GM19467 (cell line): ENCODE measurements at regions not wholly inside any gene's neighbourhood (a gene's known extent, or its start where the extent isn't known, plus 50 kb on each side); places are given as distances from the start of the nearest gene placed in this dataset.
"Not testable (repeated sequence)": the region's sequence is repeated elsewhere in the genome, so short reads cannot be mapped to it uniquely, and the experiment has no call there.

ENCODE experiments used
- ATAC-seq: cut with Tn5 transposase; IDR thresholded peaks from one replicate; pipeline ENCODE4 v1.9.1; 2021; ENCODE audit warnings: mild to moderate bottlenecking, moderate library complexity; ENCODE audit not compliant: unreplicated experiment

GRCh38 chr2:59177748-59178147 lies 936.6 kb upstream of the FANCL start:
- no peak for ATAC-seq

DNA sequence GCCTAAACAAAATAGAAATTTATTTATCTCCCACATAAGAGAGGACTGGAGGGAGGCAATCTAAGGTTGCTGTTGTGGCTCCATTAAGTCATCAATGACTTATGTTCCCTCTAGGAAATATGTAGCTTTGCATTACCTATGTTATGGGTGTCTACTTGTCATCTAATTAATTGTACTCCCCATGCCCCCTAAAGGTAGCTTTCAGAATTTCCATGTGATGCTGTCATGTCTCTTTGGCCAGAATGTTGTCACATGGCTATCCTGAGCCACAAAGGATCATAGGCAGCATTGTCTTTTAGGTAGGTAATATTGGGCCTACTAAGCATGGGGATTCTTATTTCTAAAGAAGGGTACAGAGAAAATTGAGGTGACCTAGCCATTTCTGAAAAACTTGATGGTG lies 935.6 kb upstream of the FANCL start:
- no peak for ATAC-seq

DNA sequence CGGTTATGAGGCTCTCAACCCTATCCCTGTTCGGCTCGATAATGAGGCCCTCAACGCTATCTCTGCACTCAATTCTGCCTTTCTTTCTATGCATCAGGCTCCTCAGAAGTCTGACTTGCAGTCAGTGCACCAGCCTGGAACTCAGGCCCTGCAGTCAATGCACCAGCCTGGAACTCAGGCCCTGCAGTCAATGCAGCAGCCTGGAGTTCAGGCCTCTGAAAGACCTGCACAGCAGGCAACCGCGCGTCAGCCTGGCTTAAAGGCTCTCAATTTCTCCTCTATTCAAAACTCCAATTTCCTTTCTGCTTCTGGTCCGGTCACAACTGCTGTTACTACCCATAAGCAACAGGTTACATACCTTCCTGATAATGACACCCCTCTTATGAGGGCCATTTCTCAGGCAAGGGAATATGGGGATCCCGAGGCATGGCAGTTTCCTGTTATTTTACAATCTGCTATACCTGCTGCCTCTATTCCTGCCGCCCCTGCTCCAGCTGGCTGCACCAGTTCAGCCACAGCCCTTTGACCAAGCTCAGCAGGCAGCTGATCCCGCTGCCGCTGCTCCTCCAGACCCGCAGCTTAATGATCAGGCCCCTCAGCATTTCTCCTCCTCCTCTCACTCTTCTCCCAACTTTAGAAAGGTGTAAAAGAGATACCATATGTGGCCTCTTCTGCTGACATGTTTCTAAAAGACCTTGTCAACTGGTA lies 933.6 kb upstream of the FANCL start:
- ATAC-seq, result no peak

DNA sequence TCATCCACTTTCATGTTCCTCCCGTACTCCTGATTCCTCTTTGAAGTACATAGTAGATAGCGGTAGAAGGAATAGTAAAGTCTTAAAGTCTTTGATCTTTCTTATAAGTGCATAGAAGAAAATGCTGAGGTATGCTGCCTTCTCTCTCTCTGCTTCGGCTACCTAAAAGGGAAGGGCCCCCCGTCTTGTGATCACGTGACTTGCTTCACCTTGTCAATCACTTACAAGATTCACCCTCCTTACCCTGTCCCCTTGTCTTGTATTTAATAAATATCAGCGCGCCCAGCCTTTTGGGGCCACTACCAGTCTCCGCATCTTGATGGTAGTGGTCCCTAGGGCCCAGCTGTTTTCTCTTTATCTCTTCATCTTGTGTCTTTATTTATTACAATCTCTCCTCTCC lies 932.2 kb upstream of the FANCL start:
- no peak for ATAC-seq

DNA sequence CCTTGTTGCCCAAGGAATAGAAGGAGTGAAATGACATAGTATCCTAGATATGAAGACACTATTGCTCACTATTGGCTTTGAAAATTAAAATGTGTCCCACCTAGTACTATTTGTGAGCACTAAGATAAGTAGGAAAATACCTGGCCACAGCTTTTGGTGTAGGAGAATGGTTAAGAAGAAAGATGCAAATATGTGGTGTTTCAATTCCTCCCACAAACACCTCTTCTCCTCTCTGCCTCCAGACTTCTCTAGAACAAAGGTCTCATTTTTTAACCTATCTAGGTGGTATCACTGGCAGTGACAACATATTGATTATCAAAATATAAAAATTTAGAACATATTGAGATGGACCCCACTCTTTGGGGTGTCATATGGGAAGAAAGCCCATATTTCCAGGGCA lies 929.9 kb upstream of the FANCL start:
- ATAC-seq, result no peak

DNA sequence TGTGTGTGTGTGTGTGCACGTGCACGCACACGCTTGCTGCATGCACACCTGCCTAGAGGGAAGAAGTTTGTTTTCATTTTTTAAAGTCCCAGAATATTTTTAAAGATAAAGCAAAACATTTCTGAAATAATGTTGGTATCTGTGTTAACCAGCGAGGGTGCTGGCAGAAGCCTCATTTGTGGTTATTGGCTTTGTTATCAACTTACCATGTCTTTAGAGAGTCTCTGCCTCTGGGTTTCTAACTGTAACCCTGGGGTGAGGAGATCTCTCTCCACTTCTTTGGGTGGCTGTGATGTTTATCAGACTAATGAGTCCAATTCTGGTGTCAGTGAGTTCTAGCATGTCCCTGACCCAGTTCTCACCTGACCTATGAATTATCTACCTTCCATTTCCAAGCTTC lies 927.6 kb upstream of the FANCL start:
- no peak for ATAC-seq

DNA sequence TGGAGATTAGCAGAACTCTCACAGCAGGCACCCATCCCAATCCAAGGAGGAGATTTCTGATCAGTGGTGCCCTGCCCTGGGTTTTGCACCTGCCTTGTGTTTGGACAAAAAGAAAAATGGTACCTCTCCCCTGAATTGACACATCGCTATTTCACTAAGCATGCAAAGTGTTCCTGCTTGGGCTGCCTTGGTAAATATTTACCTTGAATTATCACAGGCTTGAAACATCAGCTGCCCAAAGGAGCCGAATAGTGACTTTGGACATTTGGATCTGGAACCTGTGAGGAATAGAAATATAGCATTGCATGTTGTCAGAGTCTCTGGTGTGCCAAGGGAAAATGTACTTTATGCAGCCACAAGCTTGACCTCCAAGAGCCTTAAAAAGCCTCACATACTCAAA lies 926.4 kb upstream of the FANCL start:
- no peak for ATAC-seq

DNA sequence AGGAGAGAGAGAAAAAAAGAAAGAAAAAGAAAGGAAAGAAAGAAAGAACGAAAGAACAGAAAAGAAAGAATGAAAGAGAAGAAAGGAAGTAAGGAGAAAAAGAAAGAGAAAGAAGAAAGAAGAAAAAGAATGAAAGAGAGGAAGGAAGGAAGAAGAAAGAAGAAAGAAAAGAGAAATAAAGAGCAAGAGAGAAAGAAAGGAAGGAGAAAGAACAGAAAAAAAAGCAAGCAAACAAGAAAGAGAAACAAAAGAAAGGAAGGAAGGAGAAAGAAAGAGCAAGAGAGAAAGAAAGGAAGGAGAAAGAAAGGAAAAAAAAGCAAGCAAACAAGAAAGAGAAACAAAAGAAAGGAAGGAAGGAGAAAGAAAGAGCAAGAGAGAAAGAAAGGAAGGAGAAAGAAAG lies 916.8 kb upstream of the FANCL start:
- ATAC-seq, result not testable (repeated sequence)

- ATAC-seq, result no peak
These were observed 910.7 kb upstream of the FANCL start for GRCh38 chr2:59151805-59152204.

DNA sequence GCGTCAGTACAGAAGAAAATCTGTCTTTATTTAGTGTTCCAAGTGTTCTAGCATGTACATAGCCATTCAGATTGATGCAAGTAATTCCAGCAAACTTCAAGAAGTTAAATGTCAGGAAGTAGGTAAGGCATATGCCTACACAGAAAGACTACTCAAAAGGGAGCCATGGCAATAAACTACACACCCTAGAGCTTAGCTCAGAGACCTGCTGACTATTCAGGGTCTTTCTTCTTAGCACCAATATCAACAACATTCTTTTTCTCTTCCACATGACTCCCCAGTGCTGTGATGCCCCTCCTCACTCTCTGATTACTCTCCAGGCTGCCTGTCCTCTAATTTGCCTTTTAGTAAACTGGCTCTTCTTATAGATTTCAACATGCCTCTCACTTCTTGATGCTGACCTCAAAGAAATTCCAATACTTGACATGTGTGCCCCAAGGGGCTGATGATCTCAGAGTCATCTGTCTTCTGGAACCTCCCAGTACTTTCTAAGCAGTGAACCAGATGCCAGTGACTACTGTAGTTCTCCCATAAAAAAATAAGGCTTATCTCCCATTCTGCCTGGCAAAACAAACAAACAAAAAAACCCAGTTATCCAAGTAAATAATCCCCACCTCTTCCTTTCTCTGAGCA lies 909.2 kb upstream of the FANCL start:
- no peak for ATAC-seq

GRCh38 chr2:59149271-59149670 lies 908.1 kb upstream of the FANCL start:
- no peak for ATAC-seq

DNA sequence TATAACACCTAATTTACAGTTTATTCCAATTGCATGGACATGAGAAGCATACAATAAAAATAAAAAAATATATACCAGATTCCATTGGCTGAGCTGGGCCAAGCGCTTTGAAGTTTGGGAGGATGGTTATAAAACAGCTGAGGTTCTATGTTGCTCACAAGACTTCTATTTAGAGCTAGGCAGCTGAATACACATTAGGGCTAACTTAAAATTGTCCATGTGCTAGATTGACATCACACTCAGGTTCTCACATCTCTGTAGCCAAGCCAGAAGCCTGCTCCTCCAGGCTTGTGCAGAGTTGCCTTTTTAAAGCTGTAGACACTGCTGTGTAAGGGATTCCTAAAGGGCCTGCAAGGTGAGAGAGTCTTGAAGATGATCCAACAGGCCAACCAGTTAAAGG lies 871.1 kb upstream of the FANCL start:
- no peak for ATAC-seq

DNA sequence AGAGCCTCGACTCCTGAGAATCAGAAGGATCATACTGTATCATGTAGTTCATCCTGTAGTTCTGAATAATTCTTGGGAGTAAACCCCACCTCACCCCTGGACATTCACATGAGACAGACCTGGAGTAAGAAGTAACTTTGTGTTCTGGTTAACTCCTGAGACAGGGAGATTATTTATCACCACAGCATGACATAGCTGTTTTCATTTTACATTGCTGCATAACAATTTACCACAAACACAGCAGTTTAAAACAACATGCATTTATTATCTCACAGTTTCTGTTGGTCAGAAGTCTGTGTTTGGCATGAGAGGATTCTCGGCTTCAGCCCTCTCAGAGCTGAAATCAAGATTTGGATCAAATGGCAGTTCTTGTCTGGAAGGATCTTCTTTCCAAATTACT lies 855.8 kb upstream of the FANCL start:
- no peak for ATAC-seq

DNA sequence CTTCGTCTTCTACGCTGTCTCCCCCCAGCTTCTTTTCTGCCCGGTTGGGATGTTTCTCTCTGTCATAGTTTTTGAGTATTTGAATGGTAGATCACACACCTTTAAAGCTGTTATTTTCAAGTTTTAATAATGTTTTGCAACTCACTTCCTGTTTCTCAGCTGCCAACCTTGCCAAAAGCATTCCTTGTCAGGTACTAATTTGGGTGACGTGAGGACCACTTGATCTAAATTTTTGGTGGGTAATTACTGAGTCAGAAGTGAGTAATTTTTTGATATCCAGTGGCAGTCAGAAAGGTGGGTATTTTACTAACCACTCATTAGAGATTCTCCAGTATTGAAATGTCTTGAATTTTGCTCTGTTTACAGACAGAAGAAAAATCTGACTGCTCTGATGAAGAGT lies 852.4 kb upstream of the FANCL start:
- no peak for ATAC-seq

DNA sequence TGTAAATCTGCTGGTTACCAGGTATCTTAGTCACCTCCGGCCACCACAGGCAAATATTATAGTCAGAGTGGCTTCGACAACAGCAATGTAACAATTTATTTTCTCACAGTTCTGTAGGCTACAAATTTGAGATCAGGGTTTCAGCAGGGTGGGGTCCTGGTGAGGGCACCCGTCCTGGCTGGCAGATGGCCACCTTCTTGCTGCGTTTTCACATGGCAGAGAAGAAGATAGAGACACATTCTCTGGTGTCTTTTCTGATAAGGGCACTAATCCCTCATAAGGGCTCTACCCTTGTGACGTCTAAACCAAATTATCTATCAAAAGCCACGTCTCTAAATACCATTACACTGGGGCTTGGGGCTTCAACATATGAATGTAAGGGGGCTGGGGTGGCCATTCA lies 843.2 kb upstream of the FANCL start:
- ATAC-seq, result no peak

DNA sequence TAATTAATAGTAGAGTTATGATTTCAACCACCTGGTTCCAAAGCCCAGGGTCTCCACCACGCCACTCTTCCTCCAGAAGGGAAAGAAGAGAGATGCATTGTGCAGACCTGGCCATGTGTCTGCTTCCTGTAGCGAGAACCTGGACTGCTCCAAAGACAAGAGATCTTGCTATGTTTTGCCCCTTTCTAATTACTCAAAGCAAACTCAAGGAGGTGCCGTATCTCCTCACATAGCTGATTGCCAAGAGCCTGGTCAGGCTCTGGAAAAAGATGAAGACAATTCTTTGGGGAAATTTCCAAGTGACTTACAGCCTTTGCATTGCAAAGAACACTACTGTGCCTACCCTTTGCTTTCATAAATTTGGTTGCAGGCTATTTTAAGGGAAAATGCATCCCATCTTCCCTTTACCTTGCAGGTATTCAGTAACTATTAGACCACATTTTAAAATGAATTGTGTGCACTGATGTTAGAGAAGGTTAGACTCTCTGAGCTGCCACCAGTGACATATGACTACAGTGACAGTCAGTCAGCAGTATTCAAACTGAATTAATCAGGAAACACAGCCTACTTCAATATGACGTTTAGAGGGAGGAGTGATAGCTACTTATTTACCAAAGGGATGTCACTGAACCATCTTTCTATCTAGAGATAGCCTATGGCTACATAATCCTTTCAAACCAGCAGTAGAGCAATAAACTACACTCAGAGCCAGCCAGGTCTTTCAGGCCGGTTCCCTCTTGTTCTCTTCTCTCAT lies 842.1 kb upstream of the FANCL start:
- no peak for ATAC-seq

- no peak for ATAC-seq
These were observed 841.5 kb upstream of the FANCL start for GRCh38 chr2:59082657-59083056.

DNA sequence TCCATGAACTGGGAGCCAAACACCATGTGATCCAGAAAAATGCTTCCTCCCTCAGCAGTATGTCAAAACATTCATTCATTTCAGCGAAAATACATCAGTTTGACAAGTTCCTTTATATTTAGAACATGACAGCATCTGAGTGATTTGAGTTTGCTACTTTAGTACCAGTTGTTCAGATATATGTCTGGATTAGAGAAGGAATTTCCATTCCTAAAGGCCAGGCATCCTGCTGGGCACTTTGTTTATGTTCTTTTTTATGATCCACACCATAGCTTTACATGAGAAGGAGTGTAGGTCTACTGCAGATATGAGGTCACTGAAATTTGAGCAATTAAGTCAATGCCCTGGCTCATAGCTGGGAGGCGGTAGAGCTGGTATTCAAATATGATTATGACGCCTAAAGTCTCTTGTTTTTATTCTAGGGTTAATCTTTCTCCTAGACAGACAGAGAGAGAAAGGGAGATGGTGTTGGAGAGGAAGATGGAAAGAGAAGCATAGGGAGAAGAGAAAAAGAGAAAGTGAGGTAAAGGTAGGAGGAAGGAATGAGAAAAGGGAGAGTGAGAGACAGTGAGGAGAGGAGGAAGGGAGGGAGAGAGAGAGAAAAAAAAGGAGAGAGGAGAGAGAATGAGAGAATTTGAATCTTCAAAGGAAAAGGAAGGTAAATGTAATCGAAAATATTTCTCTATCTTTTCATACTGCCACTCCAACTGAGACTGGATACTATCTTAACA lies 839.5 kb upstream of the FANCL start:
- ATAC-seq, result no peak

- no peak for ATAC-seq
These were observed 836.9 kb upstream of the FANCL start for GRCh38 chr2:59077981-59078531.

GRCh38 chr2:59077026-59077725 lies 836.1 kb upstream of the FANCL start:
- ATAC-seq, result no peak
